ENCODE measurements at regions not wholly inside any gene's neighbourhood (a gene's known extent, or its start where the extent isn't known, plus 50 kb on each side); places are given as distances from the start of the nearest gene placed in this dataset.

- no peak for TF ChIP-seq CTCF (IDR thresholded peaks at IDR 0.05)
- DNase-seq (ENCODE audit: low spot score) = no peak
Measured at GRCh38 chr9:135374591-135374990, 105.0 kb upstream of the PPP1R26 start.

GRCh38 chr9:135375001-135375400 is 104.6 kb upstream of the PPP1R26 start:
- DNase-seq (ENCODE audit: low spot score) = no peak
- H3K4me3 ChIP-seq = no peak overlapping the region
- no peak for TF ChIP-seq CTCF (IDR thresholded peaks at IDR 0.05)
- no peak overlapping the region for H3K27ac ChIP-seq

More at GRCh38 chr9:135374591-135374990, 105.0 kb upstream of the PPP1R26 start:
- no peak overlapping the region for H3K4me3 ChIP-seq
- no peak overlapping the region for H3K27ac ChIP-seq

GRCh38 chr9:135376511-135377265 is 102.9 kb upstream of the PPP1R26 start:
- no peak overlapping the region for H3K27ac ChIP-seq
- H3K4me3 ChIP-seq = no peak overlapping the region
- no peak for TF ChIP-seq CTCF (IDR thresholded peaks at IDR 0.05)
- no peak for DNase-seq (ENCODE audit: low spot score)

GRCh38 chr9:135377431-135377830 is 102.2 kb upstream of the PPP1R26 start:
- no peak for TF ChIP-seq CTCF (IDR thresholded peaks at IDR 0.05)
- Histone ChIP-seq H3K4me3 (no peak overlapping the region), H3K27ac (no peak overlapping the region)
- DNase-seq (ENCODE audit: low spot score) = no peak

- no peak overlapping the region for H3K4me3 ChIP-seq
- no peak for DNase-seq (ENCODE audit: low spot score)
- no peak overlapping the region for H3K27ac ChIP-seq
- no peak for TF ChIP-seq CTCF (IDR thresholded peaks at IDR 0.05)
Measured at GRCh38 chr9:135378751-135379150, 100.8 kb upstream of the PPP1R26 start.

GRCh38 chr9:135379540-135380267 is 99.9 kb upstream of the PPP1R26 start:
- no peak overlapping the region for H3K27ac ChIP-seq
- DNase-seq (ENCODE audit: low spot score) = no peak
- TF ChIP-seq CTCF (IDR thresholded peaks at IDR 0.05) = no peak
- no peak overlapping the region for H3K4me3 ChIP-seq

Data from coronary artery (tissue), 2 donors.